Endodermal cell (in vitro differentiated cells): ENCODE measurements at regions not wholly inside any gene's neighbourhood (a gene's known extent, or its start where the extent isn't known, plus 50 kb on each side); places are given as distances from the start of the nearest gene placed in this dataset. TPM values are rescaled to one million over a fixed set of nuclear protein-coding genes. Genes with fewer than 3 reads are reported as not detected.

Experiments used
- DNase-seq: peaks from one replicate; pipeline ENCODE4 v3.0.0-alpha.2; 2017
- H3K27ac ChIP-seq: 2 replicates; pipeline ENCODE4 v1.5.1; 2013; ENCODE audit warnings: mild to moderate bottlenecking, low read depth, low read length, moderate library complexity
- H3K27me3 ChIP-seq: 2 replicates; pipeline ENCODE4 v1.6.1; 2013; ENCODE audit warnings: mild to moderate bottlenecking, low read length, moderate library complexity; ENCODE audit not compliant: insufficient read depth, control insufficient read depth, poor library complexity, severe bottlenecking
- H3K36me3 ChIP-seq: 2 replicates; pipeline ENCODE4 v1.7.0; 2013; ENCODE audit warnings: mild to moderate bottlenecking, low read length, moderate library complexity; ENCODE audit not compliant: control insufficient read depth, insufficient read depth
- H3K4me1 ChIP-seq: one replicate; pipeline ENCODE4 v1.7.0; 2013; ENCODE audit warnings: low read length; ENCODE audit not compliant: control insufficient read depth, insufficient read depth
- H3K4me3 ChIP-seq: 2 replicates; pipeline ENCODE4 v1.5.1; 2013; ENCODE audit warnings: mild to moderate bottlenecking, low read length, moderate library complexity
- H3K9ac ChIP-seq: 2 replicates; pipeline ENCODE4 v1.6.1; 2013; ENCODE audit warnings: mild to moderate bottlenecking, low read length, moderate library complexity; ENCODE audit not compliant: poor library complexity, severe bottlenecking; ENCODE audit errors: extremely low read depth
- H3K9me3 ChIP-seq: 2 replicates; pipeline ENCODE4 v1.6.1; 2013; ENCODE audit warnings: mild to moderate bottlenecking, low read length, moderate library complexity; ENCODE audit not compliant: control insufficient read depth
- H3K27ac Mint-ChIP-seq: 2 replicates; pipeline ENCODE4 v1.8.0; 2020; ENCODE audit warnings: mixed read lengths
- H3K27me3 Mint-ChIP-seq: 2 replicates; pipeline ENCODE4 v1.8.0; 2021; ENCODE audit warnings: mild to moderate bottlenecking, mixed read lengths; ENCODE audit not compliant: insufficient read depth
- H3K36me3 Mint-ChIP-seq: 2 replicates; pipeline ENCODE4 v1.8.0; 2020; ENCODE audit warnings: low read depth, mixed read lengths
- H3K4me1 Mint-ChIP-seq: 2 replicates; pipeline ENCODE4 v1.8.0; 2020; ENCODE audit warnings: mixed read lengths
- H3K4me3 Mint-ChIP-seq: 2 replicates; pipeline ENCODE4 v1.8.0; 2020; ENCODE audit warnings: mild to moderate bottlenecking, moderate library complexity, mixed read lengths
- H3K9me3 Mint-ChIP-seq: 2 replicates; pipeline ENCODE4 v1.8.0; 2020; ENCODE audit warnings: mild to moderate bottlenecking, mixed read lengths
- CTCF ChIP-seq: fragments of 200-600 bp; sonication (generic); conservative IDR thresholded peaks from 2 replicates; pipeline ENCODE4 v1.5.0; 2021; ENCODE audit warnings: antibody characterized with exemption, mild to moderate bottlenecking
- WGBS, 2 experiments: methylation state at CpG; one replicate each; pipeline versions ENCODE4 v1.1.5 to v1.1.7; 2013; ENCODE audit warnings: missing lambda C conversion rate in 2 of 2, mixed read lengths in 1 of 2; ENCODE audit not compliant: insufficient coverage in 1 of 2, insufficient read length in 1 of 2; 5-methylcytosine and 5-hydroxymethylcytosine counted together
- microRNA-seq: library from miRNA; unstranded; fragments of <30 nt; microRNA quantifications from one replicate; pipeline ENCODE4 v1.2.0, GENCODE V29; 2020; ENCODE audit warnings: borderline microRNAs expressed

DNA sequence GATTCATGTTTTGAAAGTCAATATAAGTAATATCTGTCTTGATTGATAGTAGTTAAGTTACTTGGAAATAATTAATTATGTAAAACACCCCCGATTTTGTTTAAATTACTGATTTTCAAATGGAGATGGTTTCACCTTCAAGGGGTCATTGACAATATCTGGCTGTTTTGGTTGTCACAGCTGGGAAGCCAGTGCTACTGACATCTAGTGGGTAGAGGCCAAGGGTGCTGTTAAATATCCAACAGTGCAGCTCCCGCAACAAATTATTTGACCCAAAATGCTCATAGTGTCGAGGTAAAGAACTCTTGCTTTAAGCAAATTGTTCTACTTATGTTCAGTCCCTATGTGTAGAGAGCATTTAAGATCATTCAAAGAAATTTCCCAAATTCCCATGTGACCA, 50.6 kb upstream of the PCDH20 start:
- WGBS, 2 experiments = 53 to 67% methylated on average over 1 to 3 of the region's 3 CpGs
- Histone ChIP-seq H3K27ac (no peak overlapping the region), H3K4me1 (no peaks in the 10 kb centered on the region), H3K27me3 (no peaks in the 10 kb centered on the region), H3K36me3 (no peaks in the 10 kb centered on the region), H3K9ac (no peak overlapping the region), H3K4me3 (no peak overlapping the region), H3K9me3 (no peaks in the 10 kb centered on the region)
- no peaks in the 10 kb centered on the region for H3K36me3 Mint-ChIP-seq
- peak; percentile 78 for TF ChIP-seq CTCF
- no peak overlapping the region for H3K4me3 Mint-ChIP-seq
- no peaks in the 10 kb centered on the region for H3K27me3 Mint-ChIP-seq
- DNase-seq = peak; percentile 64
- H3K4me1 Mint-ChIP-seq = no peaks in the 10 kb centered on the region
- no peaks in the 10 kb centered on the region for H3K9me3 Mint-ChIP-seq
- no peak overlapping the region for H3K27ac Mint-ChIP-seq

Small RNA genes lying in the stretch of these regions (microRNA-seq; reads per million reads assigned to microRNA genes)
- gene MIR4704 (not detected), gene MIR548X2 (not detected)
